ENCODE measurements at regions not wholly inside any gene's neighbourhood (a gene's known extent, or its start where the extent isn't known, plus 50 kb on each side); places are given as distances from the start of the nearest gene placed in this dataset.

DNA sequence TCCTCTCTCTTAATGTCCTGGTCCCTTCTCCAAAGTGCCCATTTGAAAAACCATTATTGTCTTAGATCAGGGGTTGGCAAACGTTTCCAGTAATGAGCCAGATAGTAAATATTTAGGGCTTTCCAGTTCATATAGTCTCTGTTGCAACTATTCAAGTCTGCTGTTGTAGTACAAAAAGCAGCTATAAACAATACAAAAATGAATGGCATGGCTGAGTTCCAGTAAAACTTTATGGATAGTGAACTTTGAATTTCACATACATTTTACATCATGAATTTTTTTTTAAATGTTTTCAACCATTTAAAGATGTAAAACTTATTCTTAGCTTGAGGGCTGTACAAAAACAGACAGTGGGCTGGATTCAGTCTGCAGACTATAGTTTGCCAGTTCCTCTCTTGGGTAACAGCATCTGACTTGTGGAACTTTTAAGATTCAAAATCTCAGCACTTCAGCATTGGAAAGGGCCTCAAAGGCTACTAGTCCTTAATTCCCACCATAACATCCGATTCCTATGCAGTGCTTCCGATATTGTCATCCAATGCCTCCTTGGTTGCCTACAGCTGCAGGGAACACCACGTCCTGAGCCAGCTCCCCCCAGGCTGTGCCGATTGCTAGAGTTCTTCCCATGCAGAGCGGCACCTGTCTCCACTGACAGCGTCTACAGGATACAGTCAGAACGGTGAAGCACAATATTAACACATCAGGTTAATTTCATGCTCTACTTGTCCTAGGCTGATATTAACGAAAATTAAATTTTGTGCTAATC, 65.6 kb upstream of the E2F8 start:
- TF ChIP-seq EP300 (conservative IDR thresholded peaks at IDR 0.05; ENCODE audit: poor library complexity, severe bottlenecking) (no peak), CTCF (IDR thresholded peaks at IDR 0.05; ENCODE audit: poor library complexity, severe bottlenecking) (no peak), TAF1 (IDR thresholded peaks at IDR 0.05; ENCODE audit: low read depth) (no peak), RAD21 (conservative IDR thresholded peaks at IDR 0.05) (no peak), MXI1 (conservative IDR thresholded peaks at IDR 0.05; ENCODE audit: poor library complexity, severe bottlenecking) (no peak), POLR2AphosphoS5 (IDR thresholded peaks at IDR 0.05) (no peak)

All from neural cell (in vitro differentiated cells).